Central memory CD8-positive, alpha-beta T cell (primary cell): ENCODE measurements at regions not wholly inside any gene's neighbourhood (a gene's known extent, or its start where the extent isn't known, plus 50 kb on each side); places are given as distances from the start of the nearest gene placed in this dataset.

Source experiments
- ATAC-seq: fragments of 150-1000 bp; cut with Tn5 transposase; replicated peaks from 2 replicates; pipeline ENCODE4 v1.10.0; 2022; ENCODE audit warnings: mild to moderate bottlenecking, moderate FRiP score, moderate number of reproducible peaks; ENCODE audit not compliant: poor library complexity, severe bottlenecking; ENCODE audit errors: extremely low read depth
- DNase-seq, 2 donors: peaks; one replicate each; pipeline ENCODE4 v3.0.0; 2021; ENCODE audit warnings: low spot score in 2 of 2
- H3K27ac Mint-ChIP-seq: one replicate; pipeline ENCODE4 v1.8.0; 2022; ENCODE audit warnings: low read depth, mild to moderate bottlenecking, moderate library complexity, mixed read lengths
- H3K27me3 Mint-ChIP-seq: one replicate; pipeline ENCODE4 v1.8.0; 2022; ENCODE audit warnings: mixed read lengths
- H3K36me3 Mint-ChIP-seq: one replicate; pipeline ENCODE4 v1.8.0; 2022; ENCODE audit warnings: mild to moderate bottlenecking, moderate library complexity, mixed read lengths; ENCODE audit not compliant: insufficient read depth
- H3K4me1 Mint-ChIP-seq: one replicate; pipeline ENCODE4 v1.8.0; 2022; ENCODE audit warnings: mixed read lengths
- H3K4me3 Mint-ChIP-seq: one replicate; pipeline ENCODE4 v1.8.0; 2022; ENCODE audit warnings: mild to moderate bottlenecking, moderate library complexity, mixed read lengths
- H3K9me3 Mint-ChIP-seq: one replicate; pipeline ENCODE4 v1.8.0; 2022; ENCODE audit warnings: mixed read lengths

- ATAC-seq (no peak), DNase-seq (no peak)
- no peaks in the 10 kb centered on the region for H3K4me1 Mint-ChIP-seq
- no peaks in the 10 kb centered on the region for H3K36me3 Mint-ChIP-seq
- H3K27me3 Mint-ChIP-seq: peaks cover 52% of the 10 kb centered on the region
- H3K4me3 Mint-ChIP-seq: no peak overlapping the region
- no peak overlapping the region for H3K27ac Mint-ChIP-seq
- H3K9me3 Mint-ChIP-seq: peaks cover 10% of the 10 kb centered on the region
Measured at GRCh38 chr11:129273944-129274711, 82.0 kb upstream of the ARHGAP32 start.

GRCh38 chr11:129273322-129273721 is 81.2 kb upstream of the ARHGAP32 start:
- ATAC-seq: no peak
- DNase-seq: no peak
- no peaks in the 10 kb centered on the region for H3K36me3 Mint-ChIP-seq
- H3K27me3 Mint-ChIP-seq: peaks cover 52% of the 10 kb centered on the region
- H3K27ac Mint-ChIP-seq: no peak overlapping the region
- H3K4me1 Mint-ChIP-seq: no peaks in the 10 kb centered on the region
- peaks cover 10% of the 10 kb centered on the region for H3K9me3 Mint-ChIP-seq
- no peak overlapping the region for H3K4me3 Mint-ChIP-seq

- H3K4me1 Mint-ChIP-seq: no peaks in the 10 kb centered on the region
- H3K9me3 Mint-ChIP-seq: peaks cover 10% of the 10 kb centered on the region
- H3K27me3 Mint-ChIP-seq: peaks cover 29% of the 10 kb centered on the region
- no peak overlapping the region for H3K4me3 Mint-ChIP-seq
- H3K27ac Mint-ChIP-seq: no peak overlapping the region
- no peaks in the 10 kb centered on the region for H3K36me3 Mint-ChIP-seq
- DNase-seq (no peak), ATAC-seq (no peak)
Measured at GRCh38 chr11:129271030-129271429, 78.9 kb upstream of the ARHGAP32 start.

- Mint-ChIP-seq H3K4me1 (no peaks in the 10 kb centered on the region), H3K36me3 (no peaks in the 10 kb centered on the region), H3K27ac (no peak overlapping the region), H3K9me3 (peaks cover 10% of the 10 kb centered on the region), H3K27me3 (peaks cover 23% of the 10 kb centered on the region), H3K4me3 (no peak overlapping the region)
- DNase-seq (no peak), ATAC-seq (no peak)
Measured at GRCh38 chr11:129270446-129270845, 78.3 kb upstream of the ARHGAP32 start.

- Mint-ChIP-seq H3K27me3 (peaks cover 12% of the 10 kb centered on the region), H3K4me3 (no peak overlapping the region), H3K4me1 (no peaks in the 10 kb centered on the region), H3K27ac (no peak overlapping the region), H3K9me3 (peaks cover 10% of the 10 kb centered on the region), H3K36me3 (no peaks in the 10 kb centered on the region)
- DNase-seq: no peak
- ATAC-seq: no peak
Measured at GRCh38 chr11:129268371-129268770, 76.2 kb upstream of the ARHGAP32 start.

- ATAC-seq (no peak), DNase-seq (no peak)
- Mint-ChIP-seq H3K9me3 (peaks cover 10% of the 10 kb centered on the region), H3K4me1 (no peaks in the 10 kb centered on the region), H3K27me3 (peaks cover 12% of the 10 kb centered on the region), H3K4me3 (no peak overlapping the region), H3K27ac (no peak overlapping the region), H3K36me3 (no peaks in the 10 kb centered on the region)
Measured at GRCh38 chr11:129267716-129268115, 75.6 kb upstream of the ARHGAP32 start.

- DNase-seq (no peak), ATAC-seq (no peak)
- no peaks in the 10 kb centered on the region for H3K4me1 Mint-ChIP-seq
- peaks cover 10% of the 10 kb centered on the region for H3K9me3 Mint-ChIP-seq
- H3K4me3 Mint-ChIP-seq: no peak overlapping the region
- no peak overlapping the region for H3K27ac Mint-ChIP-seq
- peaks cover 12% of the 10 kb centered on the region for H3K27me3 Mint-ChIP-seq
- H3K36me3 Mint-ChIP-seq: no peaks in the 10 kb centered on the region
Measured at GRCh38 chr11:129266536-129266935, 74.4 kb upstream of the ARHGAP32 start.

- Mint-ChIP-seq H3K9me3 (peaks cover under 1% of the 10 kb centered on the region), H3K4me1 (no peaks in the 10 kb centered on the region), H3K27me3 (peaks cover 3% of the 10 kb centered on the region), H3K4me3 (no peak overlapping the region), H3K36me3 (no peaks in the 10 kb centered on the region), H3K27ac (no peak overlapping the region)
- ATAC-seq (no peak), DNase-seq (no peak)
Measured at GRCh38 chr11:129265125-129265788, 73.1 kb upstream of the ARHGAP32 start.

GRCh38 chr11:129264114-129264513 is 72.0 kb upstream of the ARHGAP32 start:
- ATAC-seq (no peak), DNase-seq (no peak)
- Mint-ChIP-seq H3K4me3 (no peak overlapping the region), H3K4me1 (no peaks in the 10 kb centered on the region), H3K36me3 (no peaks in the 10 kb centered on the region), H3K27me3 (peaks cover 7% of the 10 kb centered on the region), H3K9me3 (no peaks in the 10 kb centered on the region), H3K27ac (no peak overlapping the region)

GRCh38 chr11:129260750-129261149 is 68.6 kb upstream of the ARHGAP32 start:
- DNase-seq (no peak), ATAC-seq (no peak)
- no peaks in the 10 kb centered on the region for H3K36me3 Mint-ChIP-seq
- H3K4me1 Mint-ChIP-seq: no peaks in the 10 kb centered on the region
- no peak overlapping the region for H3K27ac Mint-ChIP-seq
- H3K27me3 Mint-ChIP-seq: peaks cover 13% of the 10 kb centered on the region
- no peak overlapping the region for H3K4me3 Mint-ChIP-seq
- H3K9me3 Mint-ChIP-seq: no peaks in the 10 kb centered on the region

GRCh38 chr11:129259931-129260348 is 67.8 kb upstream of the ARHGAP32 start:
- no peak overlapping the region for H3K27ac Mint-ChIP-seq
- ATAC-seq (no peak), DNase-seq (no peak)
- no peaks in the 10 kb centered on the region for H3K36me3 Mint-ChIP-seq
- H3K4me3 Mint-ChIP-seq: no peak overlapping the region
- no peaks in the 10 kb centered on the region for H3K4me1 Mint-ChIP-seq
- peaks cover 13% of the 10 kb centered on the region for H3K27me3 Mint-ChIP-seq
- no peaks in the 10 kb centered on the region for H3K9me3 Mint-ChIP-seq

- H3K4me3 Mint-ChIP-seq: no peak overlapping the region
- ATAC-seq (no peak), DNase-seq (no peak)
- H3K36me3 Mint-ChIP-seq: no peaks in the 10 kb centered on the region
- no peaks in the 10 kb centered on the region for H3K9me3 Mint-ChIP-seq
- H3K27ac Mint-ChIP-seq: no peak overlapping the region
- H3K27me3 Mint-ChIP-seq: peaks cover 13% of the 10 kb centered on the region
- H3K4me1 Mint-ChIP-seq: no peaks in the 10 kb centered on the region
Measured at GRCh38 chr11:129258205-129258604, 66.1 kb upstream of the ARHGAP32 start.

GRCh38 chr11:129257512-129257911 is 65.4 kb upstream of the ARHGAP32 start:
- no peak for ATAC-seq
- Mint-ChIP-seq H3K27ac (no peak overlapping the region), H3K27me3 (peaks cover 13% of the 10 kb centered on the region), H3K9me3 (no peaks in the 10 kb centered on the region), H3K4me3 (no peak overlapping the region), H3K36me3 (no peaks in the 10 kb centered on the region), H3K4me1 (no peaks in the 10 kb centered on the region)
- no peak for DNase-seq
